Ovary (tissue), 3 donors: ENCODE measurements at regions not wholly inside any gene's neighbourhood (a gene's known extent, or its start where the extent isn't known, plus 50 kb on each side); places are given as distances from the start of the nearest gene placed in this dataset.

Experiments used
- CTCF ChIP-seq, 3 donors: fragments of 450-650 bp in 2 of 3; fragments of 200-600 bp in 1 of 3; IDR thresholded peaks; one replicate each; pipeline versions ENCODE4 v1.5.1 to v1.8.0; 2016 to 2022; ENCODE audit warnings: antibody characterized with exemption in 3 of 3, mild to moderate bottlenecking in 1 of 3
- EP300 ChIP-seq: sonication (generic); formaldehyde crosslinking; IDR thresholded peaks from one replicate; pipeline ENCODE4 v1.6.1; 2017; ENCODE audit warnings: antibody characterized with exemption
- donor health status: DM: no; HTN: no; CAD: no.

GRCh38 chr5:124352312-124352711, 394.1 kb downstream of the ZNF608 start:
- TF ChIP-seq CTCF (IDR thresholded peaks at IDR 0.05) (no peak), EP300 (no peak)
